Neuronal stem cell (in vitro differentiated cells): ENCODE measurements at regions not wholly inside any gene's neighbourhood (a gene's known extent, or its start where the extent isn't known, plus 50 kb on each side); places are given as distances from the start of the nearest gene placed in this dataset.

Experiments used
- DNase-seq: peaks from one replicate; pipeline ENCODE4 v3.0.0-alpha.2; 2013; ENCODE audit warnings: low spot score
- H2AFZ ChIP-seq: one replicate; pipeline ENCODE4 v1.6.1; 2013; ENCODE audit warnings: mild to moderate bottlenecking, low read length, inconsistent platforms
- H2AK5ac ChIP-seq: 2 replicates; pipeline ENCODE4 v1.6.1; 2013; ENCODE audit warnings: low read depth, mild to moderate bottlenecking, inconsistent platforms, low read length, moderate library complexity, mixed read lengths
- H2BK120ac ChIP-seq: 2 replicates; pipeline ENCODE4 v1.6.1; 2013; ENCODE audit warnings: low read depth, mild to moderate bottlenecking, inconsistent platforms, low read length, moderate library complexity, mixed read lengths
- H2BK12ac ChIP-seq: one replicate; pipeline ENCODE4 v1.6.1; 2013; ENCODE audit warnings: low read length, inconsistent platforms
- H2BK15ac ChIP-seq: 2 replicates; pipeline ENCODE4 v1.6.1; 2013; ENCODE audit warnings: mild to moderate bottlenecking, low read length, inconsistent platforms, mixed read lengths
- H2BK5ac ChIP-seq: one replicate; pipeline ENCODE4 v1.6.1; 2013; ENCODE audit warnings: inconsistent platforms, mild to moderate bottlenecking, low read length, moderate library complexity
- H3K14ac ChIP-seq: one replicate; pipeline ENCODE4 v1.6.1; 2013; ENCODE audit warnings: low read length, inconsistent platforms
- H3K18ac ChIP-seq: 2 replicates; pipeline ENCODE4 v1.6.1; 2013; ENCODE audit warnings: low read length, inconsistent platforms
- H3K23ac ChIP-seq: 2 replicates; pipeline ENCODE4 v1.6.1; 2013; ENCODE audit warnings: low read depth, mild to moderate bottlenecking, mixed read lengths, low read length, inconsistent platforms; ENCODE audit not compliant: poor library complexity
- H3K27ac ChIP-seq: replicated peaks from 3 replicates; pipeline ENCODE4 v1.5.1; 2013; ENCODE audit warnings: low read length, inconsistent platforms
- H3K27me3 ChIP-seq, 3 experiments: 2 replicates each; pipeline ENCODE4 v1.6.1; 2013; ENCODE audit warnings: low read length in 3 of 3, mild to moderate bottlenecking in 2 of 3, inconsistent platforms in 1 of 3, low read depth in 1 of 3, mixed read lengths in 1 of 3, moderate library complexity in 1 of 3; ENCODE audit not compliant: control insufficient read depth in 3 of 3, insufficient read depth in 3 of 3
- H3K36me3 ChIP-seq, 2 donors: replicated peaks in 1 of 2; 2 replicates each; pipeline ENCODE4 v1.6.1; 2013; ENCODE audit warnings: low read length in 2 of 2; ENCODE audit not compliant: control insufficient read depth in 2 of 2, insufficient read depth in 2 of 2
- H3K4ac ChIP-seq: 2 replicates; pipeline ENCODE4 v1.6.1; 2013; ENCODE audit warnings: inconsistent platforms, mild to moderate bottlenecking, low read length, moderate library complexity
- H3K4me1 ChIP-seq, 2 donors: 1 replicate in 1 of 2; 2 replicates in 1 of 2; pipeline ENCODE4 v1.6.1; 2013; ENCODE audit warnings: low read length in 2 of 2, low read depth in 1 of 2; ENCODE audit not compliant: control insufficient read depth in 2 of 2, insufficient read depth in 1 of 2
- H3K4me2 ChIP-seq: one replicate; pipeline ENCODE4 v1.6.1; 2013; ENCODE audit warnings: mild to moderate bottlenecking, low read length, inconsistent platforms; ENCODE audit not compliant: insufficient read depth, poor library complexity, severe bottlenecking
- H3K4me3 ChIP-seq, 2 donors: 2 replicates each; pipeline ENCODE4 v1.5.1; 2013; ENCODE audit warnings: low read length in 2 of 2, mild to moderate bottlenecking in 2 of 2, inconsistent platforms in 1 of 2, moderate library complexity in 1 of 2
- H3K79me1 ChIP-seq: one replicate; pipeline ENCODE4 v1.6.1; 2013; ENCODE audit warnings: low read depth, mild to moderate bottlenecking, inconsistent platforms, low read length, moderate library complexity
- H3K9ac ChIP-seq: one replicate; pipeline ENCODE4 v1.6.1; 2013; ENCODE audit warnings: mild to moderate bottlenecking, low read depth, low read length, inconsistent platforms; ENCODE audit not compliant: poor library complexity
- H3K9me3 ChIP-seq, 2 donors: replicated peaks in 1 of 2; 2 replicates each; pipeline versions ENCODE3 to v1.6.1; 2013; ENCODE audit warnings: low read length in 2 of 2, mild to moderate bottlenecking in 2 of 2, inconsistent platforms in 1 of 2, low read depth in 1 of 2, mixed read lengths in 1 of 2, moderate library complexity in 1 of 2; ENCODE audit not compliant: control insufficient read depth in 2 of 2, insufficient read depth in 1 of 2
- H4K8ac ChIP-seq: one replicate; pipeline ENCODE4 v1.6.1; 2013; ENCODE audit warnings: low read depth, mild to moderate bottlenecking, inconsistent platforms, low read length, moderate library complexity
- H4K91ac ChIP-seq: one replicate; pipeline ENCODE4 v1.6.1; 2013; ENCODE audit warnings: low read length, low read depth, mild to moderate bottlenecking, inconsistent platforms; ENCODE audit not compliant: poor library complexity
- WGBS, 2 donors: extraction: QIAGEN DNeasy Blood & Tissue Kit; methylation state at CpG; one replicate each; pipeline ENCODE4 v1.1.7; 2013; ENCODE audit warnings: missing lambda C conversion rate in 2 of 2, mixed read lengths in 1 of 2; ENCODE audit not compliant: insufficient read length in 2 of 2, insufficient replicate concordance in 1 of 2; ENCODE audit errors: extremely low coverage in 2 of 2; 5-methylcytosine and 5-hydroxymethylcytosine counted together

- no peak overlapping the region for H2BK15ac ChIP-seq
- H2BK120ac ChIP-seq: no peak overlapping the region
- H3K18ac ChIP-seq: no peak overlapping the region
- H2BK5ac ChIP-seq: no peak overlapping the region
- H3K9ac ChIP-seq: no peak overlapping the region
- no peaks in the 10 kb centered on the region for H3K4me1 ChIP-seq
- H3K4me3 ChIP-seq: no peak overlapping the region
- DNase-seq: no peak
- H4K91ac ChIP-seq: no peak overlapping the region
- H3K4me2 ChIP-seq: no peak overlapping the region
- H3K27ac ChIP-seq: no peak overlapping the region
- H3K23ac ChIP-seq: no peak overlapping the region
- H3K14ac ChIP-seq: no peak overlapping the region
- no CpG with 5 or more reads among the region's 4 CpGs for WGBS, 2 donors
- H3K4ac ChIP-seq: no peak overlapping the region
- H2AFZ ChIP-seq: no peak overlapping the region
- no peaks in the 10 kb centered on the region for H3K27me3 ChIP-seq
- no peak overlapping the region for H2BK12ac ChIP-seq
- H3K9me3 ChIP-seq: no peaks in the 10 kb centered on the region
- H4K8ac ChIP-seq: no peak overlapping the region
- H2AK5ac ChIP-seq: no peak overlapping the region
- H3K79me1 ChIP-seq: no peaks in the 10 kb centered on the region
- H3K36me3 ChIP-seq: no peaks in the 10 kb centered on the region
Observed at GRCh38 chr12:115771601-115772000, 505.9 kb downstream of the MED13L start.

DNA sequence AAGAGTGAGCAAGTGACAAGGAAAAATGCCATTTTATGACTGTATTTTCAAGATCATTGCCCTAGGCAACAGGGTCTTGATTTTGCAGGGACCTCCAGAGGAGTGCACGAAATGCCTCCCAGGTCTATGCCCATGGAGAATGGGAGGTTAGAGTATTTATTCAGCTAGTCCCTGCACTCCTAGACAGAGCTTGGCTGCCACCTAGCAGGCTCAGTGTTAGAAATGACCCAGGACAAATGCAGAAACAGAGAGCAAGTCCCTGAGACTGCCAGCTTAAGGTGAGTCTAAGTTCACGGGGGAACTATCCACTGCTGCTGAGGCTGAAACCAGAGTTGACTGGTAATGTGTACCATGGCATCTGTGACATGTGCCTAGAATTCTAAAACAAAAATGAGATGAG lies 506.4 kb downstream of the MED13L start:
- Histone ChIP-seq H3K23ac (no peak overlapping the region), H2BK12ac (no peak overlapping the region), H3K4me2 (no peak overlapping the region), H4K8ac (no peak overlapping the region), H4K91ac (no peak overlapping the region), H3K4ac (no peak overlapping the region), H3K79me1 (no peaks in the 10 kb centered on the region), H3K4me1 (no peaks in the 10 kb centered on the region), H3K36me3 (no peaks in the 10 kb centered on the region), H2BK120ac (no peak overlapping the region), H2BK15ac (no peak overlapping the region), H3K14ac (no peak overlapping the region), H3K18ac (no peak overlapping the region), H3K27me3 (no peaks in the 10 kb centered on the region), H2AK5ac (no peak overlapping the region), H2AFZ (no peak overlapping the region), H2BK5ac (no peak overlapping the region), H3K27ac (no peak overlapping the region), H3K9me3 (no peaks in the 10 kb centered on the region), H3K4me3 (no peak overlapping the region), H3K9ac (no peak overlapping the region)
- WGBS, 2 donors: no CpG with 5 or more reads among the region's 2 CpGs
- no peak for DNase-seq

DNA sequence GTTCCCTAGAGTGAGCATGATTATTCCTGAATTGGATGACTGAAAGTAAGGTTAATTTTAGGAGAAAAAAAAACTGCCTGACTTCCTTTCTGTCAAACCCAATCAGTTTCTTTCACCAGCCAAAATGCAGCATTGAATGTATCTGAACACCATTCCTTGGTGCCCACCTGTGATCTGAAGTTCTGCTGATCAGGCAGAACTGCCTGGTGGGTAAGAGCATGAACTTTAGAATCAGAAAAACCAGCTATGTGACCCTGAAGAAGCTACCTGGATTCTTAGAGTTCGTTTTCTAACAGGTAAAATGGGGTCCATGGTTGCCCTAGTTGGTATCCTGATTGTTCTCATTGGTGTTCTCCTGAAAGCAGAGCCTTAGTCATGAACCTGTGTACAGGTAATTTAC lies 506.9 kb downstream of the MED13L start:
- H3K27me3 ChIP-seq: no peaks in the 10 kb centered on the region
- H3K9me3 ChIP-seq: no peaks in the 10 kb centered on the region
- no peak overlapping the region for H3K27ac ChIP-seq
- no peak overlapping the region for H3K14ac ChIP-seq
- H3K79me1 ChIP-seq: no peaks in the 10 kb centered on the region
- H2BK120ac ChIP-seq: no peak overlapping the region
- H2BK5ac ChIP-seq: no peak overlapping the region
- no peak overlapping the region for H3K23ac ChIP-seq
- no peak overlapping the region for H4K91ac ChIP-seq
- H2BK15ac ChIP-seq: no peak overlapping the region
- no peak overlapping the region for H2AK5ac ChIP-seq
- no peak overlapping the region for H2AFZ ChIP-seq
- no peaks in the 10 kb centered on the region for H3K4me1 ChIP-seq
- no CpG with 5 or more reads among the region's 1 CpG for WGBS, 2 donors
- H3K18ac ChIP-seq: no peak overlapping the region
- H4K8ac ChIP-seq: no peak overlapping the region
- H2BK12ac ChIP-seq: no peak overlapping the region
- H3K36me3 ChIP-seq: no peaks in the 10 kb centered on the region
- H3K4me2 ChIP-seq: no peak overlapping the region
- H3K9ac ChIP-seq: no peak overlapping the region
- no peak for DNase-seq
- H3K4ac ChIP-seq: no peak overlapping the region
- no peak overlapping the region for H3K4me3 ChIP-seq

DNA sequence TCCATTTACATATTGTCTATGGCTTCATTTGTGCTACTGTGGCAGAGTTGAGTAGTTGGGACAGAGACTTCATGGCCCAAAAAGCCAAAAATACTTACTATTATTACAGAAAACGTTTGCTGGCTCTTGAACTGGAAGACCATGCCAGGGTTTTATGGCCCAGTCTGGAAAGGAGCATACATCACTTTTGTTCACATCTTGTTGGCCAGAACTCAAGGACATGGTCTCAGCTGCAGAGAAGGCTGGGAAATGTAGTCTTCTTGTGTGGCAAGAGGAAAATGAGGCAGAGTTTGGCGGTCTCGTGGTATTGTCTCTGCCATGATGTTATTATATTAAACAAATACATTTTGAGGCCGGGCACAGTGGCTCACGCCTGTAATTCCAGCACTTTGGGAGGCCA lies 509.6 kb downstream of the MED13L start:
- no peak overlapping the region for H2BK12ac ChIP-seq
- no peak overlapping the region for H3K4me3 ChIP-seq
- H4K91ac ChIP-seq: no peak overlapping the region
- no peak overlapping the region for H3K23ac ChIP-seq
- no peaks in the 10 kb centered on the region for H3K79me1 ChIP-seq
- H3K18ac ChIP-seq: no peak overlapping the region
- H3K9ac ChIP-seq: no peak overlapping the region
- H3K4me1 ChIP-seq: no peaks in the 10 kb centered on the region
- DNase-seq: no peak
- no peaks in the 10 kb centered on the region for H3K36me3 ChIP-seq
- H3K4me2 ChIP-seq: no peak overlapping the region
- no peak overlapping the region for H2AFZ ChIP-seq
- WGBS, 2 donors: no CpG with 5 or more reads among the region's 5 CpGs
- H3K14ac ChIP-seq: no peak overlapping the region
- H2BK120ac ChIP-seq: no peak overlapping the region
- H2BK15ac ChIP-seq: no peak overlapping the region
- H4K8ac ChIP-seq: no peak overlapping the region
- no peak overlapping the region for H3K27ac ChIP-seq
- no peak overlapping the region for H2BK5ac ChIP-seq
- no peak overlapping the region for H3K4ac ChIP-seq
- H3K9me3 ChIP-seq: no peaks in the 10 kb centered on the region
- H3K27me3 ChIP-seq: no peaks in the 10 kb centered on the region
- H2AK5ac ChIP-seq: no peak overlapping the region
